ENCODE measurements at regions not wholly inside any gene's neighbourhood (a gene's known extent, or its start where the extent isn't known, plus 50 kb on each side); places are given as distances from the start of the nearest gene placed in this dataset.

DNA sequence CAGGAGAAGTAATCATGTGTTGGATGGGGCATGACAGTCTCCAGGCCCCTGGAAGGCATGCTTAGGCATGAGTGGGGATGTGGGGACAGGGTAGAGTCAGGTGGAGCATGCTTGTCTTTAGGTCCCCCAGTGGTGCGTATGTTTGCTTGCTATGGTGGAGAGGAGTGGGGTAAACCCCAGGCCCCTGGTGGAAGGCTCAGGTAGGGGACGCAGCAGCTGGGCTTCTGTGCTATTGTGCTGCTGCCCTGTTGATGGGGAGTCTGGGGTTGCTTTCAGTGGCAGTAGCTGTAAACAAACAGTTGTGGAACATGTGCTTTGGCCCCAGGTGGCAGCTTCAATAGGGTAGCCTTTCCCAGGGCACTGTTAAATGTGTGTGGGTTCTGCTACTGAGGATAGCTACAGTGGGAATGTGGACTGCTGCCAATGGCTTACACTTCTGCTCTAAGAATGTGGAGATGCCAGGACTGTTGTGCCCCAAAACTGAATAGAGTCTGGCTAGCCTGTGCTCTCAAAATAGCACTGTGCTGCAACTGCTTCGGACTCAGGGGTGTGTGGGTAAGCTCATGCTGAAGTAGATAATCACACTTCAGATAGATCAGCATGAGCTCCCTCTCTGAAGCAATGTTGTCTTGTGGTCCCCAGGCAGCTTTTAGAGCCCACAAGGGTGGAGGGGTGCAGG, 1257.3 kb downstream of the DIAPH3 start:
- TF ChIP-seq HDAC2 (IDR thresholded peaks at IDR 0.05) (no peak), SUPT20H (IDR thresholded peaks at IDR 0.05; ENCODE audit: borderline replicate concordance, control insufficient read depth, low read depth, low read length) (no peak), RELA (IDR thresholded peaks at IDR 0.05; ENCODE audit: borderline replicate concordance, partially characterized antibody) (no peak), EZH2 (IDR thresholded peaks at IDR 0.05; ENCODE audit: borderline replicate concordance, control insufficient read depth, low read depth, low read length) (no peak)
- TF ChIP-seq, protein P1, sequence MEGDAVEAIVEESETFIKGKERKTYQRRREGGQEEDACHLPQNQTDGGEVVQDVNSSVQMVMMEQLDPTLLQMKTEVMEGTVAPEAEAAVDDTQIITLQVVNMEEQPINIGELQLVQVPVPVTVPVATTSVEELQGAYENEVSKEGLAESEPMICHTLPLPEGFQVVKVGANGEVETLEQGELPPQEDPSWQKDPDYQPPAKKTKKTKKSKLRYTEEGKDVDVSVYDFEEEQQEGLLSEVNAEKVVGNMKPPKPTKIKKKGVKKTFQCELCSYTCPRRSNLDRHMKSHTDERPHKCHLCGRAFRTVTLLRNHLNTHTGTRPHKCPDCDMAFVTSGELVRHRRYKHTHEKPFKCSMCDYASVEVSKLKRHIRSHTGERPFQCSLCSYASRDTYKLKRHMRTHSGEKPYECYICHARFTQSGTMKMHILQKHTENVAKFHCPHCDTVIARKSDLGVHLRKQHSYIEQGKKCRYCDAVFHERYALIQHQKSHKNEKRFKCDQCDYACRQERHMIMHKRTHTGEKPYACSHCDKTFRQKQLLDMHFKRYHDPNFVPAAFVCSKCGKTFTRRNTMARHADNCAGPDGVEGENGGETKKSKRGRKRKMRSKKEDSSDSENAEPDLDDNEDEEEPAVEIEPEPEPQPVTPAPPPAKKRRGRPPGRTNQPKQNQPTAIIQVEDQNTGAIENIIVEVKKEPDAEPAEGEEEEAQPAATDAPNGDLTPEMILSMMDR (IDR thresholded peaks at IDR 0.05 in 2 of 3, conservative IDR thresholded peaks at IDR 0.05 in 1 of 3; ENCODE audit: control insufficient read depth in 2 of 3, extremely low read depth in 1 of 3, insufficient read depth in 1 of 3, low read depth in 3 of 3, low read length in 3 of 3): no peak
- TF ChIP-seq, protein P2, sequence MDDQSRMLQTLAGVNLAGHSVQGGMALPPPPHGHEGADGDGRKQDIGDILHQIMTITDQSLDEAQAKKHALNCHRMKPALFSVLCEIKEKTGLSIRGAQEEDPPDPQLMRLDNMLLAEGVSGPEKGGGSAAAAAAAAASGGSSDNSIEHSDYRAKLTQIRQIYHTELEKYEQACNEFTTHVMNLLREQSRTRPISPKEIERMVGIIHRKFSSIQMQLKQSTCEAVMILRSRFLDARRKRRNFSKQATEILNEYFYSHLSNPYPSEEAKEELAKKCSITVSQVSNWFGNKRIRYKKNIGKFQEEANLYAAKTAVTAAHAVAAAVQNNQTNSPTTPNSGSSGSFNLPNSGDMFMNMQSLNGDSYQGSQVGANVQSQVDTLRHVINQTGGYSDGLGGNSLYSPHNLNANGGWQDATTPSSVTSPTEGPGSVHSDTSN (IDR thresholded peaks at IDR 0.05; ENCODE audit: insufficient replicate concordance, low read depth, low read length): no peak
- TF ChIP-seq, protein P3, sequence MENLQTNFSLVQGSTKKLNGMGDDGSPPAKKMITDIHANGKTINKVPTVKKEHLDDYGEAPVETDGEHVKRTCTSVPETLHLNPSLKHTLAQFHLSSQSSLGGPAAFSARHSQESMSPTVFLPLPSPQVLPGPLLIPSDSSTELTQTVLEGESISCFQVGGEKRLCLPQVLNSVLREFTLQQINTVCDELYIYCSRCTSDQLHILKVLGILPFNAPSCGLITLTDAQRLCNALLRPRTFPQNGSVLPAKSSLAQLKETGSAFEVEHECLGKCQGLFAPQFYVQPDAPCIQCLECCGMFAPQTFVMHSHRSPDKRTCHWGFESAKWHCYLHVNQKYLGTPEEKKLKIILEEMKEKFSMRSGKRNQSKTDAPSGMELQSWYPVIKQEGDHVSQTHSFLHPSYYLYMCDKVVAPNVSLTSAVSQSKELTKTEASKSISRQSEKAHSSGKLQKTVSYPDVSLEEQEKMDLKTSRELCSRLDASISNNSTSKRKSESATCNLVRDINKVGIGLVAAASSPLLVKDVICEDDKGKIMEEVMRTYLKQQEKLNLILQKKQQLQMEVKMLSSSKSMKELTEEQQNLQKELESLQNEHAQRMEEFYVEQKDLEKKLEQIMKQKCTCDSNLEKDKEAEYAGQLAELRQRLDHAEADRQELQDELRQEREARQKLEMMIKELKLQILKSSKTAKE (IDR thresholded peaks at IDR 0.05; ENCODE audit: low read depth, poor library complexity, severe bottlenecking): no peak
